ENCODE measurements at regions not wholly inside any gene's neighbourhood (a gene's known extent, or its start where the extent isn't known, plus 50 kb on each side); places are given as distances from the start of the nearest gene placed in this dataset.

- no peaks in the 10 kb centered on the region for H4K20me1 ChIP-seq (ENCODE audit: control insufficient read depth, insufficient read depth, low read length, poor library complexity, severe bottlenecking)
- no peak overlapping the region for H3K9ac ChIP-seq (ENCODE audit: low read length)
- Mint-ChIP-seq H3K4me1 (no peaks in the 10 kb centered on the region), H3K9me3 (ENCODE audit: insufficient read depth) (peaks cover 4% of the 10 kb centered on the region), H3K27ac (no peak overlapping the region), H3K27me3 (no peaks in the 10 kb centered on the region), H3K4me3 (no peak overlapping the region)
- no peaks in the 10 kb centered on the region for H3K79me2 ChIP-seq (ENCODE audit: control insufficient read depth, insufficient read depth, low read length)
- CTCF ChIA-PET, result no interaction called here
- POLR2A ChIA-PET, result no interaction called here
- no peak overlapping the region for H2AFZ ChIP-seq (ENCODE audit: insufficient read depth, low read depth, low read length, poor library complexity, severe bottlenecking)
- no peak overlapping the region for H3K4me2 ChIP-seq (replicated peaks; ENCODE audit: low read depth, low read length, poor library complexity, severe bottlenecking)
- no peaks in the 10 kb centered on the region for H3K27me3 ChIP-seq (replicated peaks in 1 of 4; ENCODE audit: control extremely low read depth in 1 of 4, control insufficient read depth in 3 of 4, insufficient read depth in 4 of 4, low read length in 3 of 4)
- WGBS (ENCODE audit: insufficient coverage), result no CpG with 5 or more reads among the region's 1 CpG
- H3K4me3 ChIP-seq (ENCODE audit: control extremely low read depth in 1 of 5, extremely low read depth in 1 of 5, insufficient read depth in 1 of 5, low read depth in 2 of 5, low read length in 4 of 5), result no peak overlapping the region
- TF ChIP-seq, protein P1, sequence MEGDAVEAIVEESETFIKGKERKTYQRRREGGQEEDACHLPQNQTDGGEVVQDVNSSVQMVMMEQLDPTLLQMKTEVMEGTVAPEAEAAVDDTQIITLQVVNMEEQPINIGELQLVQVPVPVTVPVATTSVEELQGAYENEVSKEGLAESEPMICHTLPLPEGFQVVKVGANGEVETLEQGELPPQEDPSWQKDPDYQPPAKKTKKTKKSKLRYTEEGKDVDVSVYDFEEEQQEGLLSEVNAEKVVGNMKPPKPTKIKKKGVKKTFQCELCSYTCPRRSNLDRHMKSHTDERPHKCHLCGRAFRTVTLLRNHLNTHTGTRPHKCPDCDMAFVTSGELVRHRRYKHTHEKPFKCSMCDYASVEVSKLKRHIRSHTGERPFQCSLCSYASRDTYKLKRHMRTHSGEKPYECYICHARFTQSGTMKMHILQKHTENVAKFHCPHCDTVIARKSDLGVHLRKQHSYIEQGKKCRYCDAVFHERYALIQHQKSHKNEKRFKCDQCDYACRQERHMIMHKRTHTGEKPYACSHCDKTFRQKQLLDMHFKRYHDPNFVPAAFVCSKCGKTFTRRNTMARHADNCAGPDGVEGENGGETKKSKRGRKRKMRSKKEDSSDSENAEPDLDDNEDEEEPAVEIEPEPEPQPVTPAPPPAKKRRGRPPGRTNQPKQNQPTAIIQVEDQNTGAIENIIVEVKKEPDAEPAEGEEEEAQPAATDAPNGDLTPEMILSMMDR (IDR thresholded peaks at IDR 0.05), result no peak
- TF ChIP-seq EZH2 (IDR thresholded peaks at IDR 0.05; ENCODE audit: borderline replicate concordance, insufficient read depth, low read depth, low read length, poor library complexity, severe bottlenecking), result no peak
- no peaks in the 10 kb centered on the region for H3K9me3 ChIP-seq (ENCODE audit: control extremely low read depth in 1 of 3, control insufficient read depth in 2 of 3, insufficient read depth in 1 of 3, low read length in 2 of 3)
- no peak overlapping the region for H3K27ac ChIP-seq (ENCODE audit: low read length in 2 of 2)
- DNase-seq (no peak), ATAC-seq (ENCODE audit: low read depth) (no peak)
- no peaks in the 10 kb centered on the region for H3K36me3 ChIP-seq (replicated peaks in 1 of 2; ENCODE audit: control extremely low read depth in 1 of 2, control insufficient read depth in 1 of 2, extremely low read depth in 1 of 2, insufficient read depth in 2 of 2, low read length in 1 of 2)
- intact Hi-C loops (cut with micrococcal nuclease), result no loop called here
- no peaks in the 10 kb centered on the region for H3K4me1 ChIP-seq (ENCODE audit: control insufficient read depth in 2 of 2, insufficient read depth in 2 of 2, low read length in 2 of 2)
Observed at GRCh38 chr20:55696520-55696919, 308.8 kb downstream of the CBLN4 start.

DNA sequence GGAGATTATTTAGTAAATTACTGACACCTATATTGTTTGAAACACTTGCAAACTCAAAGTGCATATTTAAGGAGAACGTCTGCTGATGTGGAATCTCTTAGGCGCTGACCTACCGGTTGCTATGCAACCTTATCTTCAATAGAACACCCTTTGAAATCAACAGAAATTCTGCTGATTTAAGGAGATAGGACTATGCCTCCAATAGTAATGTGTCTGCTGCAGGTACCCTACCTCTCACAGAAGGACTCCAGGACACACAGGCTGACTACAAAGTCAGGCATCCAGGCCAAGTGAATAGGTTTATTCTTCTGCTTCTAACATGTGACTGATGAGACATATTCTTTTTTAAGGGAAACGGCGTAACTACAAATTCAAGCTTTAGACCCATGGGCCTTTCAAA is 311.7 kb downstream of the CBLN4 start:
- Histone ChIP-seq H3K4me1 (ENCODE audit: control insufficient read depth in 2 of 2, insufficient read depth in 2 of 2, low read length in 2 of 2) (no peaks in the 10 kb centered on the region), H4K20me1 (ENCODE audit: control insufficient read depth, insufficient read depth, low read length, poor library complexity, severe bottlenecking) (no peaks in the 10 kb centered on the region), H3K27me3 (replicated peaks in 1 of 4; ENCODE audit: control extremely low read depth in 1 of 4, control insufficient read depth in 3 of 4, insufficient read depth in 4 of 4, low read length in 3 of 4) (no peaks in the 10 kb centered on the region), H3K27ac (ENCODE audit: low read length in 2 of 2) (no peak overlapping the region), H2AFZ (ENCODE audit: insufficient read depth, low read depth, low read length, poor library complexity, severe bottlenecking) (no peak overlapping the region), H3K9me3 (ENCODE audit: control extremely low read depth in 1 of 3, control insufficient read depth in 2 of 3, insufficient read depth in 1 of 3, low read length in 2 of 3) (no peaks in the 10 kb centered on the region), H3K36me3 (replicated peaks in 1 of 2; ENCODE audit: control extremely low read depth in 1 of 2, control insufficient read depth in 1 of 2, extremely low read depth in 1 of 2, insufficient read depth in 2 of 2, low read length in 1 of 2) (no peaks in the 10 kb centered on the region), H3K4me3 (ENCODE audit: control extremely low read depth in 1 of 5, extremely low read depth in 1 of 5, insufficient read depth in 1 of 5, low read depth in 2 of 5, low read length in 4 of 5) (no peak overlapping the region), H3K79me2 (ENCODE audit: control insufficient read depth, insufficient read depth, low read length) (no peaks in the 10 kb centered on the region), H3K4me2 (replicated peaks; ENCODE audit: low read depth, low read length, poor library complexity, severe bottlenecking) (no peak overlapping the region), H3K9ac (ENCODE audit: low read length) (no peak overlapping the region)
- H3K27ac Mint-ChIP-seq, result no peak overlapping the region
- no peak overlapping the region for H3K4me3 Mint-ChIP-seq
- ChIA-PET CTCF (no interaction called here), POLR2A (no interaction called here)
- H3K4me1 Mint-ChIP-seq, result no peaks in the 10 kb centered on the region
- H3K9me3 Mint-ChIP-seq (ENCODE audit: insufficient read depth), result peaks cover 2% of the 10 kb centered on the region
- intact Hi-C loops (cut with micrococcal nuclease), result no loop called here
- ATAC-seq (ENCODE audit: low read depth) (no peak), DNase-seq (no peak)
- no CpG with 5 or more reads among the region's 5 CpGs for WGBS (ENCODE audit: insufficient coverage)
- no peak for TF ChIP-seq EZH2 (IDR thresholded peaks at IDR 0.05; ENCODE audit: borderline replicate concordance, insufficient read depth, low read depth, low read length, poor library complexity, severe bottlenecking)
- TF ChIP-seq, protein P1 (IDR thresholded peaks at IDR 0.05), result no peak
- no peaks in the 10 kb centered on the region for H3K27me3 Mint-ChIP-seq
